OCI-LY1 (cell line): ENCODE measurements at regions not wholly inside any gene's neighbourhood (a gene's known extent, or its start where the extent isn't known, plus 50 kb on each side); places are given as distances from the start of the nearest gene placed in this dataset.

Source experiments
- H2AFZ ChIP-seq: fragments of 200-600 bp; sonication (generic), shearing (Covaris generic); 2 replicates; pipeline ENCODE4 v1.6.0; 2014; ENCODE audit warnings: antibody characterized with exemption, mild to moderate bottlenecking, low read length
- H3F3A ChIP-seq: fragments of 200-600 bp; sonication (generic), shearing (Covaris generic); 2 replicates; pipeline ENCODE4 v1.6.0; 2014; ENCODE audit warnings: mild to moderate bottlenecking, antibody characterized with exemption, low read length, moderate library complexity; ENCODE audit not compliant: insufficient read depth
- H3K27ac ChIP-seq: fragments of 200-600 bp; sonication (generic); 2 replicates; pipeline ENCODE4 v1.5.1; 2014; ENCODE audit warnings: low read length, mixed run types, mild to moderate bottlenecking, low read depth; ENCODE audit not compliant: poor library complexity, severe bottlenecking
- H3K27me3 ChIP-seq: fragments of 200-600 bp; sonication (generic); 2 replicates; pipeline ENCODE4 v1.6.0; 2014; ENCODE audit warnings: antibody characterized with exemption, mild to moderate bottlenecking, low read length, moderate library complexity; ENCODE audit not compliant: insufficient read depth
- H3K36me3 ChIP-seq: fragments of 200-600 bp; sonication (generic); 2 replicates; pipeline ENCODE4 v1.6.1; 2014; ENCODE audit warnings: mild to moderate bottlenecking, antibody characterized with exemption, low read length, moderate library complexity, mixed read lengths; ENCODE audit not compliant: insufficient read depth
- H3K4me1 ChIP-seq: fragments of 200-600 bp; sonication (generic); 2 replicates; pipeline ENCODE4 v1.5.1; 2014; ENCODE audit warnings: mild to moderate bottlenecking, low read length, moderate library complexity; ENCODE audit not compliant: insufficient read depth, severe bottlenecking
- H3K4me2 ChIP-seq: fragments of 200-600 bp; sonication (generic), shearing (Covaris generic); 2 replicates; pipeline ENCODE4 v1.6.1; 2014; ENCODE audit warnings: low read length
- H3K4me3 ChIP-seq: fragments of 200-600 bp; sonication (generic); 2 replicates; pipeline ENCODE4 v1.5.1; 2014; ENCODE audit warnings: low read length, low read depth, mild to moderate bottlenecking, mixed read lengths; ENCODE audit not compliant: poor library complexity, severe bottlenecking
- H3K79me2 ChIP-seq: fragments of 200-600 bp; shearing (Covaris generic); 2 replicates; pipeline ENCODE4 v1.6.1; 2016; ENCODE audit warnings: mixed run types, low read length, mixed read lengths; ENCODE audit not compliant: insufficient read depth
- H3K9ac ChIP-seq: fragments of 200-600 bp; sonication (generic), shearing (Covaris generic); 2 replicates; pipeline ENCODE4 v1.6.1; 2014; ENCODE audit warnings: mild to moderate bottlenecking, low read length, mixed read lengths
- H3K9me2 ChIP-seq: fragments of 200-600 bp; sonication (generic), shearing (Covaris generic); 2 replicates; pipeline ENCODE4 v1.6.1; 2014; ENCODE audit warnings: low read depth, mild to moderate bottlenecking, low read length, mixed read lengths
- H3K9me3 ChIP-seq: fragments of 200-600 bp; shearing (Covaris generic); 2 replicates; pipeline ENCODE4 v1.6.1; 2014; ENCODE audit warnings: low read length, mixed read lengths
- H4K20me1 ChIP-seq: fragments of 200-600 bp; sonication (generic), shearing (Covaris generic); 2 replicates; pipeline ENCODE4 v1.6.0; 2016; ENCODE audit warnings: mild to moderate bottlenecking, low read length; ENCODE audit not compliant: insufficient read depth
- EZH2 ChIP-seq: fragments of 200-600 bp; sonication (generic), shearing (Covaris generic); IDR thresholded peaks from 2 replicates; pipeline ENCODE4 v1.8.0; 2017; ENCODE audit warnings: borderline replicate concordance, mixed run types, mild to moderate bottlenecking, antibody characterized with exemption, low read length, moderate library complexity, mixed read lengths
- TF ChIP-seq, protein P1 (sequence below): fragments of 200-600 bp; sonication (generic), shearing (Covaris generic); IDR thresholded peaks from 2 replicates; pipeline ENCODE4 v1.5.1; 2017; ENCODE audit warnings: mild to moderate bottlenecking, antibody characterized with exemption, low read length, moderate library complexity, mixed read lengths

DNA sequence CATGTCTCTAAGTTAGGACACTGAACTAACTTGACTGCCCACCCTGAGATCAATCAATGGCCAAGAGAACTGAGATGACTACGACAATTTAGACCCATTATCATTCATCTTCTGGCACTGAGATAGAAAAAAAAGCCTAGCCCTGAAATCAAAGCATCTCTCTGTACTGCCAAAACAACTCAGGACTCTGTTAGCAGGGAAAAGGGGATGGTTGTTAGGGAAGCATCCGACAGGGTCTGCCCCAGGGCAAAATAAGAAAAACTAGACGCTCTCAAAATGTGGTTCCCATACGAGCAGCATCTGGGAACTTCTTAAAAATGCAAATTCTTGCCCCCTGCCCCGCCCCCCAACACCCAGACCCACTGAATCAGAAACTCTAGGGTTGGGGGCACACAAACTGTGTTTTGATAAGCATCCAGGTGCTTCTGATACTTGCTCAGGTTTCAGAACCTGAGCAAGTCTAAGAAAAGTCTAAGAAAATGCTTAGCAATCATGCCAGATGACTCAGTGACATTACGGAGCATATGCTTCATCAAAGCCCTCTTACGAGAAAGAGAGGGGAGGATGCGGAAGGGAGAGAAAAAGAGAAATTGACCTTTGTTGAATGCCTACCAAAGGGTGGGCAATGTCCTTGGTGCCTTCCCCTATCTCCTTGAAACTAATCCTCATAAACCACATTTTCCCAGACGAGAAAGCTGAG lies 172.8 kb upstream of the HES1 start:
- Histone ChIP-seq H3K27me3 (0 out of 2 replicates have a peak, but pooled peaks cover 5% of the 10 kb centered on the region), H3K9ac (no peak overlapping the region), H2AFZ (no peak overlapping the region), H3K4me3 (no peak overlapping the region), H4K20me1 (no peaks in the 10 kb centered on the region), H3K4me1 (no peaks in the 10 kb centered on the region), H3K9me2 (no peaks in the 10 kb centered on the region), H3K9me3 (no peaks in the 10 kb centered on the region), H3F3A (no peaks in the 10 kb centered on the region), H3K79me2 (no peaks in the 10 kb centered on the region), H3K27ac (no peak overlapping the region), H3K36me3 (no peaks in the 10 kb centered on the region), H3K4me2 (no peak overlapping the region)
- TF ChIP-seq EZH2, result no peak
- TF ChIP-seq, protein P1, sequence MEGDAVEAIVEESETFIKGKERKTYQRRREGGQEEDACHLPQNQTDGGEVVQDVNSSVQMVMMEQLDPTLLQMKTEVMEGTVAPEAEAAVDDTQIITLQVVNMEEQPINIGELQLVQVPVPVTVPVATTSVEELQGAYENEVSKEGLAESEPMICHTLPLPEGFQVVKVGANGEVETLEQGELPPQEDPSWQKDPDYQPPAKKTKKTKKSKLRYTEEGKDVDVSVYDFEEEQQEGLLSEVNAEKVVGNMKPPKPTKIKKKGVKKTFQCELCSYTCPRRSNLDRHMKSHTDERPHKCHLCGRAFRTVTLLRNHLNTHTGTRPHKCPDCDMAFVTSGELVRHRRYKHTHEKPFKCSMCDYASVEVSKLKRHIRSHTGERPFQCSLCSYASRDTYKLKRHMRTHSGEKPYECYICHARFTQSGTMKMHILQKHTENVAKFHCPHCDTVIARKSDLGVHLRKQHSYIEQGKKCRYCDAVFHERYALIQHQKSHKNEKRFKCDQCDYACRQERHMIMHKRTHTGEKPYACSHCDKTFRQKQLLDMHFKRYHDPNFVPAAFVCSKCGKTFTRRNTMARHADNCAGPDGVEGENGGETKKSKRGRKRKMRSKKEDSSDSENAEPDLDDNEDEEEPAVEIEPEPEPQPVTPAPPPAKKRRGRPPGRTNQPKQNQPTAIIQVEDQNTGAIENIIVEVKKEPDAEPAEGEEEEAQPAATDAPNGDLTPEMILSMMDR, result no peak

DNA sequence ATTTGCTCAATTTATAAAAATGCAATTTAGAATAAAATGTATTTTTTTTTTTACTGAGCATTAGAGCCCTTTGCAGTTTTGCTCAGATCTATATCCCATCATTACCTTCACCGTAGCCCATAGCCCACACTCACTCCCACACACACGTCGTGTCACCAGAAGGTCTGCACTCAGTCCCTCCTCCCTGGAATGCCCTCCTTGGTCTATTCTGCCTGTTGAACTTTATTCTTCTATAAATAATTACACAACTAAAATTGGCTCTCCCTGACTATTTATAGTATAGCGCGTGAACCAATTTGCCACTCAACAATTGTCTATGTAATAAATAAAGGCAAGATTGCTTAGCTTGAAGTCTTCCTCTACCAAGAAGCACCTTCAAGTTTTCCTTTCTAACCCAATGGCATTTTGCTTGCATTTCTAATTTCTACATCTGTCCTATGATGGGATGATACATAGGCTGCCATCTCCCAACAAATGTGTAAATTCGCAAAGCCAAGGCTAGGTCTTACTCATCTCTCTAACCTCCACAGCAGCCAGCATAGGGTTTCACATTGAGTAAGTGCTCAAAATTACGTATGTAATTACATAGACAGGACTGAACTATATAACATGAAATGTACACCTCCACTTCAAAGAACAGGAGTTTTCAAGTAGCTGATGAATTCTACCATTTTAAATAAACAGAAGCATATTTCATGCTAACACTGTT lies 172.0 kb upstream of the HES1 start:
- Histone ChIP-seq H3K9me2 (no peaks in the 10 kb centered on the region), H3K9ac (no peak overlapping the region), H4K20me1 (no peaks in the 10 kb centered on the region), H3K79me2 (no peaks in the 10 kb centered on the region), H3K4me3 (no peak overlapping the region), H2AFZ (no peak overlapping the region), H3K4me2 (no peak overlapping the region), H3K27me3 (0 out of 2 replicates have a peak, but pooled peaks cover 5% of the 10 kb centered on the region), H3K36me3 (no peaks in the 10 kb centered on the region), H3K27ac (no peak overlapping the region), H3K4me1 (no peaks in the 10 kb centered on the region), H3F3A (no peaks in the 10 kb centered on the region), H3K9me3 (no peaks in the 10 kb centered on the region)
- no peak for TF ChIP-seq EZH2
- TF ChIP-seq, protein P1, result no peak

DNA sequence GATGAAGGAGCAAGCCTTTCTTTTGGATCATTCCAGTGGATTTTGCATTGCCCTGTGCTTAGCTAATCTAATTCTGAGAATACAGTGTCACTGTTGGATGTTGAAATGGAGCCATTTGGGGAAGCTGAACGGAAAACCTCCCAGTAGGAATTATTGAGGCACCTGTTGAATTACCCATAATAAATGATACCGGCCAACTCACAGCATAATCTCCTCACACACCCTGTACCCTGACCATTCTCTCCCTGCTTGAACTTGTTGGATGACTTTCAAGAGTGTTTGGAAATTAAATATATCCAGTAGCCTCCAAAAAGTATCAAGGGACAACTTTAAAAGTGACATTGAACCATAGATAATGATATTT lies 171.4 kb upstream of the HES1 start:
- Histone ChIP-seq H2AFZ (no peak overlapping the region), H3K4me1 (no peaks in the 10 kb centered on the region), H3K4me3 (no peak overlapping the region), H4K20me1 (no peaks in the 10 kb centered on the region), H3F3A (no peaks in the 10 kb centered on the region), H3K36me3 (no peaks in the 10 kb centered on the region), H3K27me3 (0 out of 2 replicates have a peak, but pooled peaks cover 4% of the 10 kb centered on the region), H3K79me2 (no peaks in the 10 kb centered on the region), H3K9me2 (no peaks in the 10 kb centered on the region), H3K9ac (no peak overlapping the region), H3K27ac (no peak overlapping the region), H3K9me3 (no peaks in the 10 kb centered on the region), H3K4me2 (no peak overlapping the region)
- TF ChIP-seq EZH2, result no peak
- TF ChIP-seq, protein P1, result no peak
